ENCODE measurements at regions not wholly inside any gene's neighbourhood (a gene's known extent, or its start where the extent isn't known, plus 50 kb on each side); places are given as distances from the start of the nearest gene placed in this dataset.

GRCh38 chr6:98469141-98469540 is 365.2 kb upstream of the POU3F2 start:
- no peaks in the 10 kb centered on the region for H3K27me3 ChIP-seq (ENCODE audit: insufficient read depth, poor library complexity, severe bottlenecking)
- DNase-seq (ENCODE audit: low read depth in 1 of 2, low spot score in 1 of 2), result no peak

GRCh38 chr6:98470821-98471220 is 363.6 kb upstream of the POU3F2 start:
- no peak overlapping the region for H3K4me3 ChIP-seq (replicated peaks; ENCODE audit: insufficient read depth, low read length)
- no peak for DNase-seq (ENCODE audit: low read depth in 1 of 2, low spot score in 1 of 2)
- H3K27me3 ChIP-seq (ENCODE audit: insufficient read depth, poor library complexity, severe bottlenecking), result no peaks in the 10 kb centered on the region
- no peak overlapping the region for H3K27ac ChIP-seq (replicated peaks)
- TF ChIP-seq REST (IDR thresholded peaks at IDR 0.05; ENCODE audit: insufficient replicate concordance, low read depth), result peak; percentile 73
- TF ChIP-seq GABPA (IDR thresholded peaks at IDR 0.05; ENCODE audit: low read depth), result no peak

More at GRCh38 chr6:98469141-98469540, 365.2 kb upstream of the POU3F2 start:
- TF ChIP-seq GABPA (IDR thresholded peaks at IDR 0.05; ENCODE audit: low read depth), result no peak
- TF ChIP-seq SPI1 (IDR thresholded peaks at IDR 0.05; ENCODE audit: borderline replicate concordance, low read depth), result no peak
- no peak for TF ChIP-seq CTCF (IDR thresholded peaks at IDR 0.05; ENCODE audit: insufficient read depth, low read length)
- no peak for TF ChIP-seq POLR2AphosphoS5 (IDR thresholded peaks at IDR 0.05; ENCODE audit: low read depth)
- TF ChIP-seq REST (IDR thresholded peaks at IDR 0.05; ENCODE audit: insufficient replicate concordance, low read depth), result no peak
- Histone ChIP-seq H3K27ac (replicated peaks) (no peak overlapping the region), H3K4me3 (replicated peaks; ENCODE audit: insufficient read depth, low read length) (no peak overlapping the region)

- DNase-seq (ENCODE audit: low read depth in 1 of 2, low spot score in 1 of 2), result no peak
- TF ChIP-seq REST (IDR thresholded peaks at IDR 0.05; ENCODE audit: insufficient replicate concordance, low read depth), result no peak
- TF ChIP-seq SPI1 (IDR thresholded peaks at IDR 0.05; ENCODE audit: borderline replicate concordance, low read depth), result no peak
- no peak for TF ChIP-seq POLR2AphosphoS5 (IDR thresholded peaks at IDR 0.05; ENCODE audit: low read depth)
- no peak overlapping the region for H3K4me3 ChIP-seq (replicated peaks; ENCODE audit: insufficient read depth, low read length)
- H3K27ac ChIP-seq (replicated peaks), result no peak overlapping the region
- H3K27me3 ChIP-seq (ENCODE audit: insufficient read depth, poor library complexity, severe bottlenecking), result no peaks in the 10 kb centered on the region
These were observed 362.9 kb upstream of the POU3F2 start for GRCh38 chr6:98471444-98471843.

GRCh38 chr6:98477231-98477630 is 357.1 kb upstream of the POU3F2 start:
- DNase-seq (ENCODE audit: low read depth in 1 of 2, low spot score in 1 of 2), result no peak
- no peak for TF ChIP-seq SPI1 (IDR thresholded peaks at IDR 0.05; ENCODE audit: borderline replicate concordance, low read depth)

GRCh38 chr6:98484696-98485095 is 349.7 kb upstream of the POU3F2 start:
- DNase-seq (ENCODE audit: low read depth in 1 of 2, low spot score in 1 of 2), result no peak
- TF ChIP-seq CTCF (IDR thresholded peaks at IDR 0.05; ENCODE audit: insufficient read depth, low read length) (no peak), GABPA (IDR thresholded peaks at IDR 0.05; ENCODE audit: low read depth) (no peak), SPI1 (IDR thresholded peaks at IDR 0.05; ENCODE audit: borderline replicate concordance, low read depth) (no peak), REST (IDR thresholded peaks at IDR 0.05; ENCODE audit: insufficient replicate concordance, low read depth) (no peak), POLR2AphosphoS5 (IDR thresholded peaks at IDR 0.05; ENCODE audit: low read depth) (no peak)
- Histone ChIP-seq H3K27ac (replicated peaks) (no peak overlapping the region), H3K4me3 (replicated peaks; ENCODE audit: insufficient read depth, low read length) (no peak overlapping the region), H3K27me3 (ENCODE audit: insufficient read depth, poor library complexity, severe bottlenecking) (no peaks in the 10 kb centered on the region)

More at GRCh38 chr6:98477231-98477630, 357.1 kb upstream of the POU3F2 start:
- Histone ChIP-seq H3K27ac (replicated peaks) (no peak overlapping the region), H3K4me3 (replicated peaks; ENCODE audit: insufficient read depth, low read length) (no peak overlapping the region), H3K27me3 (ENCODE audit: insufficient read depth, poor library complexity, severe bottlenecking) (no peaks in the 10 kb centered on the region)

All from HL-60 (cell line).